Mesendoderm (in vitro differentiated cells): ENCODE measurements at regions not wholly inside any gene's neighbourhood (a gene's known extent, or its start where the extent isn't known, plus 50 kb on each side); places are given as distances from the start of the nearest gene placed in this dataset.
A peak's percentile ranks its signal among the peaks of the same experiment; 100 is the strongest.

Source experiments
- DNase-seq: peaks from one replicate; pipeline ENCODE4 v3.0.0; 2013
- H2AK5ac ChIP-seq: 2 replicates; pipeline ENCODE4 v1.6.1; 2013; ENCODE audit warnings: low read length, inconsistent platforms
- H2BK120ac ChIP-seq: 2 replicates; pipeline ENCODE4 v1.6.1; 2013; ENCODE audit warnings: low read depth, mild to moderate bottlenecking, low read length, moderate library complexity, mixed read lengths
- H2BK15ac ChIP-seq: replicated peaks from 2 replicates; pipeline ENCODE4 v1.6.1; 2013; ENCODE audit warnings: low read depth, mild to moderate bottlenecking, moderate library complexity
- H2BK5ac ChIP-seq: 2 replicates; pipeline ENCODE4 v1.6.1; 2013; ENCODE audit warnings: low read length, inconsistent platforms
- H3K18ac ChIP-seq: 2 replicates; pipeline ENCODE4 v1.6.1; 2013; ENCODE audit warnings: mild to moderate bottlenecking, low read length, mixed read lengths
- H3K23ac ChIP-seq: one replicate; pipeline ENCODE4 v1.6.1; 2013; ENCODE audit warnings: low read length
- H3K27ac ChIP-seq: 2 replicates; pipeline ENCODE4 v1.5.1; 2013; ENCODE audit warnings: low read depth, mild to moderate bottlenecking, inconsistent platforms, low read length, moderate library complexity
- H3K27me3 ChIP-seq: 2 replicates; pipeline ENCODE4 v1.6.1; 2013; ENCODE audit warnings: low read length, control low read depth, mild to moderate bottlenecking, inconsistent platforms; ENCODE audit not compliant: insufficient read depth, poor library complexity
- H3K36me3 ChIP-seq: 2 replicates; pipeline ENCODE4 v1.6.1; 2013; ENCODE audit warnings: low read length, inconsistent platforms; ENCODE audit not compliant: control insufficient read depth, insufficient read depth
- H3K4ac ChIP-seq: one replicate; pipeline ENCODE4 v1.6.1; 2013; ENCODE audit warnings: low read depth, mild to moderate bottlenecking, low read length, moderate library complexity
- H3K4me1 ChIP-seq: 2 replicates; pipeline ENCODE4 v1.6.1; 2013; ENCODE audit warnings: low read depth, low read length, inconsistent platforms; ENCODE audit not compliant: control insufficient read depth
- H3K4me2 ChIP-seq: 2 replicates; pipeline ENCODE4 v1.6.1; 2013; ENCODE audit warnings: low read length
- H3K4me3 ChIP-seq: 2 replicates; pipeline ENCODE4 v1.5.1; 2013; ENCODE audit warnings: mild to moderate bottlenecking, low read length
- H3K56ac ChIP-seq: one replicate; pipeline ENCODE4 v1.6.1; 2013; ENCODE audit warnings: low read length
- H3K79me1 ChIP-seq: 2 replicates; pipeline ENCODE4 v1.6.1; 2013; ENCODE audit warnings: low read length, inconsistent platforms
- H3K79me2 ChIP-seq: 2 replicates; pipeline ENCODE4 v1.6.1; 2013; ENCODE audit warnings: mild to moderate bottlenecking, low read length; ENCODE audit not compliant: control insufficient read depth, insufficient read depth
- H3K9ac ChIP-seq: 2 replicates; pipeline ENCODE4 v1.6.1; 2013; ENCODE audit warnings: low read length, inconsistent platforms
- H4K5ac ChIP-seq: one replicate; pipeline ENCODE4 v1.6.1; 2013; ENCODE audit warnings: low read length
- H4K8ac ChIP-seq: one replicate; pipeline ENCODE4 v1.6.1; 2013; ENCODE audit warnings: low read depth, mild to moderate bottlenecking, control low read depth, low read length, moderate library complexity
- WGBS: extraction: QIAGEN DNeasy Blood & Tissue Kit; methylation state at CpG from one replicate; pipeline ENCODE4 v1.1.7; 2013; ENCODE audit warnings: low lambda C conversion rate, missing lambda C conversion rate; ENCODE audit not compliant: insufficient coverage; ENCODE audit errors: extremely low coverage; 5-methylcytosine and 5-hydroxymethylcytosine counted together

DNA sequence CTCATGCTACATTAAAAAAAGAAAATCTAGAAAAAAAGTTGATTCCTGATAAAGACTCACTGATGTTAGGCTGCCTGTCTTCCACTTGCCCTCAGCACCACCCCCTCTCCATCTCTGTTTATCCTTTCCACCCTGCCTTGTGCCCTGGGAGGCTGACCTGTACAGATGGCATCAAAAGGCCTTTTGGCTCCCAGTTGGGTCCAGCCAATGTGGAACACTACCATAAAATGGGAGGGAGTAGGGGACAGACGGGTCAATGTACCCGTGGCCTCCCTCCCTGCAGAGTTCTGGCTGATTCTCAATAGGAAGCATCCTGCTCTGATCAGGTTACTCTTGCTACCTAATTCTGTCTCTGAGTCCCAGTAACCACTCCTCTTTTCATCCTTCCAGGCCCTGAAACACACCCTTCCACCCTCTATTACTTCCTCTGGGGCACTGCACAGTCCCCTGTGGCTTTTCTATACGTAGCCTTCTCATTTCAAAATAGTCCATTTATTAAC, 300.0 kb downstream of the HHIPL2 start:
- WGBS = no CpG with 5 or more reads among the region's 3 CpGs
- H2AK5ac ChIP-seq = no peak overlapping the region
- H2BK15ac ChIP-seq = no peak overlapping the region
- no peak overlapping the region for H3K56ac ChIP-seq
- H3K27ac ChIP-seq = no peak overlapping the region
- H3K18ac ChIP-seq = no peak overlapping the region
- H3K36me3 ChIP-seq = no peaks in the 10 kb centered on the region
- no peak overlapping the region for H4K8ac ChIP-seq
- no peaks in the 10 kb centered on the region for H3K79me1 ChIP-seq
- no peak overlapping the region for H2BK5ac ChIP-seq
- H3K4me2 ChIP-seq = no peak overlapping the region
- H4K5ac ChIP-seq = no peak overlapping the region
- H3K9ac ChIP-seq = no peak overlapping the region
- no peak overlapping the region for H2BK120ac ChIP-seq
- no peak for DNase-seq
- H3K4ac ChIP-seq = no peak overlapping the region
- H3K79me2 ChIP-seq = no peaks in the 10 kb centered on the region
- peaks cover 3% of the 10 kb centered on the region for H3K4me1 ChIP-seq
- no peak overlapping the region for H3K4me3 ChIP-seq
- H3K23ac ChIP-seq = no peak overlapping the region
- no peaks in the 10 kb centered on the region for H3K27me3 ChIP-seq

- no CpG with 5 or more reads among the region's 1 CpG for WGBS
- H2AK5ac ChIP-seq = no peak overlapping the region
- H3K4me2 ChIP-seq = no peak overlapping the region
- H3K23ac ChIP-seq = no peak overlapping the region
- peak; percentile 59 for DNase-seq
- H3K4ac ChIP-seq = no peak overlapping the region
- H2BK120ac ChIP-seq = no peak overlapping the region
- H3K36me3 ChIP-seq = no peaks in the 10 kb centered on the region
- no peaks in the 10 kb centered on the region for H3K27me3 ChIP-seq
- no peak overlapping the region for H3K56ac ChIP-seq
- H4K8ac ChIP-seq = no peak overlapping the region
- peaks cover 3% of the 10 kb centered on the region for H3K4me1 ChIP-seq
- H3K27ac ChIP-seq = no peak overlapping the region
- H3K9ac ChIP-seq = no peak overlapping the region
- H3K18ac ChIP-seq = no peak overlapping the region
- H2BK15ac ChIP-seq = no peak overlapping the region
- no peaks in the 10 kb centered on the region for H3K79me2 ChIP-seq
- H4K5ac ChIP-seq = no peak overlapping the region
- H3K4me3 ChIP-seq = no peak overlapping the region
- H2BK5ac ChIP-seq = no peak overlapping the region
- no peaks in the 10 kb centered on the region for H3K79me1 ChIP-seq
Measured at GRCh38 chr1:222247081-222247480, 300.8 kb downstream of the HHIPL2 start.

DNA sequence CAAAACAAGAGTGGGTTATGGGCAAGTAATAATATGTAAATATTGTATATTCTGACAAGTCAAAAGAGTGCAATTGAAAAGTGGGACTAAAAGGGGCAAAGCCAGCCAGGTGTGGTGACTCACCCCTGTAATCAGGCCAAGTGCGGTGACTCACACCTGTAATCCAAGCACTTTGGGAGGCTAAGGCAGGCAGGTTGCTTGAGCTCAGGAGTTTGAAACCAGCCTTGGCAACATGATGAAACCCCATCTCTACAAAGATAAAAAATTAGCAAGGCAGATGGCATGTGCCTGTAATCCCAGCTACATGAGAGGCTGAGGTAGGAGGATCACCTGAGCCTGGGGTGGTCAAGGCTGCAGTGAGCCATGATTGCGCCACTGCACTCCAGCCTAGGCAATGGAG, 304.0 kb downstream of the HHIPL2 start:
- Histone ChIP-seq H3K27me3 (no peaks in the 10 kb centered on the region), H3K79me2 (no peaks in the 10 kb centered on the region), H3K4ac (no peak overlapping the region), H3K4me3 (no peak overlapping the region), H3K9ac (no peak overlapping the region), H2AK5ac (no peak overlapping the region), H4K5ac (no peak overlapping the region), H3K4me2 (no peak overlapping the region), H3K79me1 (no peaks in the 10 kb centered on the region), H3K27ac (no peak overlapping the region), H2BK5ac (no peak overlapping the region), H3K18ac (no peak overlapping the region), H2BK120ac (no peak overlapping the region), H3K36me3 (no peaks in the 10 kb centered on the region), H2BK15ac (no peak overlapping the region), H3K56ac (no peak overlapping the region), H3K23ac (no peak overlapping the region), H3K4me1 (peaks cover 3% of the 10 kb centered on the region), H4K8ac (no peak overlapping the region)
- no peak for DNase-seq
- no CpG with 5 or more reads among the region's 2 CpGs for WGBS

DNA sequence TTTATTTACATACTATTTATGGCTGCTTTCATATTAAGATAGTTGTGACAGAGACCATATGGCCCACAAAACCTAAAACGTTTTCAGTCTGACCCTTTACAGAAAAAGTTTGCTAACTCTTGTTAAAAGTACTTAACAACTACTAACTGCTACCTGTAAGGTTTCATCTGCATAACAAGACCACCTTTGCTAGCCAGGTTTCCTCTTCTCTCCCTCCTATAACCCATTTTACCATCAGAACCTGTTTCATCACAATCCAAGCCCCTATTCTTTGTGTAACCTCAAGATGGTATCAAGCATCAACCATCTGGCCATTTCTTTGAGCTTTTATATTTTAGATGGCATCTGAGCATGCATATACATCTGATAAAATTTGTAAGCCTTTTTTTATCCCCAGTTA, 305.4 kb downstream of the HHIPL2 start:
- DNase-seq = no peak
- Histone ChIP-seq H4K8ac (no peak overlapping the region), H2AK5ac (no peak overlapping the region), H4K5ac (no peak overlapping the region), H3K4me1 (peaks cover 3% of the 10 kb centered on the region), H2BK120ac (no peak overlapping the region), H2BK5ac (no peak overlapping the region), H3K23ac (no peak overlapping the region), H3K79me2 (no peaks in the 10 kb centered on the region), H3K36me3 (no peaks in the 10 kb centered on the region), H3K18ac (no peak overlapping the region), H3K4me3 (no peak overlapping the region), H3K27me3 (no peaks in the 10 kb centered on the region), H3K27ac (no peak overlapping the region), H3K4me2 (no peak overlapping the region), H3K79me1 (no peaks in the 10 kb centered on the region), H2BK15ac (no peak overlapping the region), H3K4ac (no peak overlapping the region), H3K56ac (no peak overlapping the region), H3K9ac (no peak overlapping the region)
- WGBS = no CpG with 5 or more reads among the region's 1 CpG

DNA sequence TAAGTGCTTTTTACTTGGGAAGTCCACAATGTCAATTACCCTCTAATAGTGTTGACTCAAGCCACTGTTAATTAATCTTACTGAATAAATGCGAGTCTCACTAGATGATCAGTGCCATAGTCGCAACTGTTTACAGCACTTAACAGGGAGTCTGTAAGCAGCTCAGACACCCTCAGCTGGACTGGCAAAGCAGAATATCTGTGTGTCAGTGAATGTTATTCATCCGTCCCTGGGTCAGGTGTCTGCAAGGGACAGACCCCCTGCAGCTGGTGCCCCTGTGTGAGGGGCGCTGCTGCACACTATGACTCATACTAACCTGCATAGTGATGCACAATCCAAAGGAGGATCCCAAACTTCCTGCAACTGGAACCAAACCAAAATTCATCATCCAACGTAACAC, 306.5 kb downstream of the HHIPL2 start:
- H3K56ac ChIP-seq = no peak overlapping the region
- no peak overlapping the region for H3K23ac ChIP-seq
- no peaks in the 10 kb centered on the region for H3K79me1 ChIP-seq
- H3K27ac ChIP-seq = no peak overlapping the region
- no peak overlapping the region for H3K4me3 ChIP-seq
- no peak overlapping the region for H2BK120ac ChIP-seq
- no peak overlapping the region for H2BK15ac ChIP-seq
- no peak overlapping the region for H2AK5ac ChIP-seq
- no peak overlapping the region for H3K18ac ChIP-seq
- H3K4me1 ChIP-seq = no peaks in the 10 kb centered on the region
- H3K4me2 ChIP-seq = no peak overlapping the region
- H3K36me3 ChIP-seq = no peaks in the 10 kb centered on the region
- H3K79me2 ChIP-seq = no peaks in the 10 kb centered on the region
- WGBS = no CpG with 5 or more reads among the region's 5 CpGs
- no peak overlapping the region for H2BK5ac ChIP-seq
- no peak overlapping the region for H3K9ac ChIP-seq
- H3K4ac ChIP-seq = no peak overlapping the region
- DNase-seq = no peak
- H4K5ac ChIP-seq = no peak overlapping the region
- no peak overlapping the region for H4K8ac ChIP-seq
- no peaks in the 10 kb centered on the region for H3K27me3 ChIP-seq

GRCh38 chr1:222240536-222241181, 307.2 kb downstream of the HHIPL2 start:
- Histone ChIP-seq H3K27me3 (no peaks in the 10 kb centered on the region), H3K4me2 (no peak overlapping the region), H3K27ac (no peak overlapping the region), H2BK15ac (no peak overlapping the region), H3K23ac (no peak overlapping the region), H2BK120ac (no peak overlapping the region), H3K79me2 (no peaks in the 10 kb centered on the region), H3K79me1 (no peaks in the 10 kb centered on the region), H3K56ac (no peak overlapping the region), H3K9ac (no peak overlapping the region), H3K36me3 (no peaks in the 10 kb centered on the region), H3K4me3 (no peak overlapping the region), H4K5ac (no peak overlapping the region), H2AK5ac (no peak overlapping the region), H3K18ac (no peak overlapping the region), H3K4me1 (no peaks in the 10 kb centered on the region), H3K4ac (no peak overlapping the region), H2BK5ac (no peak overlapping the region), H4K8ac (no peak overlapping the region)
- peak; percentile 23 for DNase-seq
- WGBS = no CpG with 5 or more reads among the region's 7 CpGs
